ENCODE measurements at regions not wholly inside any gene's neighbourhood (a gene's known extent, or its start where the extent isn't known, plus 50 kb on each side); places are given as distances from the start of the nearest gene placed in this dataset.
A peak's percentile ranks its signal among the peaks of the same experiment; 100 is the strongest.
"Not testable (repeated sequence)": the region's sequence is repeated elsewhere in the genome, so short reads cannot be mapped to it uniquely, and the experiment has no call there.

DNA sequence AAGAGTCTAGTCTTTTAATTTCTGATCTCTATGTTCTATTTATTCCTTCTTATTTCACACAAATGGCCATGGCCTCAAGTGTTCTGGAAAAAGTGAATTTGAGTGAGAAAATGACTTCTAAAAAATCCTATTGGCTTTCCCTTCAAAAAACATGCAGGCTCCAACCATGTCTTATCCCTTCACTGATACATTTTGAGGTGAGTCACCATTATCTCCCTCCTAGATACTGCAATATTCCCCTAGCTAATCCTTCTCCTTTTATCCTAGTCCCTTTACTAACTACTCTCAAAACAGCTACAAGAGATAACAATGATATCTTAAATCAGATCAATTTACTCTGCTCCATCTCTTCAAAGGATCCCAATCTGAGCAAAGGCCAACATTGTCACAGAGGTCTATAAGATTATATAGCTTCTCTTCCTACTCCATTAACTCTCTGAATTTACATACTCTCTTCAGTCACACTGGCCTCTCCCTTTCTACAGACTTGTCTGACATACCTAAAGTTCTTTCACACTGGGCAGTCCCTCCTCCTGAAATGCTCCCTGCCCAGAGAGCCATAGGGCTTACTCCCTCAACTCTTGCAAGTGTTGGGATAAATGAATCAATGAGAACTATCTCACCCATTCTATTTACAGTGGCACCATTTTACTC, 129.2 kb downstream of the TENT5A start:
- no peak for DNase-seq

- DNase-seq: no peak
Measured at GRCh38 chr6:81621816-81622395, 130.6 kb downstream of the TENT5A start.

GRCh38 chr6:81614292-81614691, 138.2 kb downstream of the TENT5A start:
- peak; percentile 39 for DNase-seq

DNA sequence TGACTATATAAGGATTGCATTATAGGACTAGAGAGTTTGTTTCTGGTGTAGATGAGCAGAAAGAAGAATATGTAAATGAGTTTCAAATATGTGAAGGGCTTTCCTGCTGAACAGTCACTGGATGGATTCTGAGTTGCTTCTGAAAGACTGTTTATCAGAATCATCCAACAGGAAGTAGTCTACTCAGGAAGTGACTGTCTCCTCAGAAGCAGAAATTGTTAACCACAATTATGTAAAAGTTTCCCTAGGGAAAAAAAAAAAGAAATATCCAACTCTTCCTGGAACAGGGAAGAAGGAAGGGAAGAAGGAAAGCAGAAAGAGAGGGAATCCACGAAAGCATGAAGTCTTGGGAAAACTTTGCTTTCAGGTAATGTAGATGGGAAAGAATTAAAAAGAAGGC, 138.9 kb downstream of the TENT5A start:
- DNase-seq: peak; percentile 24

- DNase-seq: no peak
Measured at GRCh38 chr6:81612136-81612535, 140.3 kb downstream of the TENT5A start.

- no peak for DNase-seq
Measured at GRCh38 chr6:81609736-81610135, 142.7 kb downstream of the TENT5A start.

GRCh38 chr6:81608776-81609175, 143.7 kb downstream of the TENT5A start:
- no peak for DNase-seq

DNA sequence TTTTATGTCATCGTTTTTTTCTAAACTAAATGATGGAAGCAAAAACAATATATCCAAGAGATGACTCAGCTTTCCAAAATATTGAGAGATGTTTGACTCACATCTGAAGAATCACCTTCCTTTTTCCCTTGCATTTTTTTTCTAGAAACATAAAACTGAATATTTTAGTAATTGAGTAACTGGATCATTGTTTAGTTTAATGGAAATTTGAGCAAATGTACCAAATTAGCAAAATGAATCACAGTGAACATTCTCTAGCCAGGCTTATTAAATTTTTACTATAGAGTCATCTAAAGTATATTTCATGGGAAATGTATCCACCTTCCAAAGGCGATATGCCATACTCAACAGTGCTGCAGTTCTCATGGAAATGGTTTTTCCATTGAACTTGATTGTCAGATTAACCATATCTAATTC, 145.5 kb downstream of the TENT5A start:
- DNase-seq: no peak

GRCh38 chr6:81605526-81605925, 147.0 kb downstream of the TENT5A start:
- DNase-seq: no peak

DNA sequence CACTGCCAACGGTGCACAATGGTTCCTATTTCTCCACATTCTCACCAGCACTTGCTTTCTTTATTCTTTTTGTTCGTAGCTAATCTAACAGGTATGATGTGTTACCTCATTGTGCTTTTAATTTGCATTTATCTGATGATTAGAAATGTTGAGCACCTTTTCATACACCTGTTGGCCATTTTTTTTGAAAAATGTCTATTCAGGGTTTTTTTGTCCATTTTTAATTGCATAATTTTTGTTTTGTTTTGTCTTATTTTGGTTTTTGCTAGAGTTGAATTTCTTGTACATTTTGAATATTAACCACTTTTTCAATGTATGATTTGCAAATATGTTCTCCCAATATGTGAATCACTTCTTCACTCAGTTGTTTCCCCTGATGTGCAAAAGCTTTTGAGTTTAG, 150.6 kb downstream of the TENT5A start:
- no peak for DNase-seq

DNA sequence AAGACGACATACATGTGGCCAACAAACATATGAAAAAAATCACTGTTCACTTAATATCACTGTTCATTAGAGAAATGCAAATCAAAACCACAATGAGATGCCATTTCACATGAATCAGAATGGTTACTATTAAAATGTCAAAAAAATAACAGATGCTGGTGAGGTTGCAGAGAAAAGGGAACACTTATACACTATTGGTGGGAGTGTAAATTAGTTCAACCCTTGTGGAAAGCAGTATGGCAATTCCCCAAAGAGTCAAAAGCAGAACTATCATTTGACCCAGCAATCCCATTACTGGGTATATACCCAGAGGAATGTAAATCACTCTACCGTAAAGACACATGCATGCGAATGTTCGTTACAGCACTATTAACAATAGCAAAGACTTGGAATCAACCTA, 152.0 kb downstream of the TENT5A start:
- not testable (repeated sequence) for DNase-seq

- no peak for DNase-seq
Measured at GRCh38 chr6:81594501-81594900, 158.0 kb downstream of the TENT5A start.

GRCh38 chr6:81590314-81590691, 162.2 kb downstream of the TENT5A start:
- DNase-seq: no peak

DNA sequence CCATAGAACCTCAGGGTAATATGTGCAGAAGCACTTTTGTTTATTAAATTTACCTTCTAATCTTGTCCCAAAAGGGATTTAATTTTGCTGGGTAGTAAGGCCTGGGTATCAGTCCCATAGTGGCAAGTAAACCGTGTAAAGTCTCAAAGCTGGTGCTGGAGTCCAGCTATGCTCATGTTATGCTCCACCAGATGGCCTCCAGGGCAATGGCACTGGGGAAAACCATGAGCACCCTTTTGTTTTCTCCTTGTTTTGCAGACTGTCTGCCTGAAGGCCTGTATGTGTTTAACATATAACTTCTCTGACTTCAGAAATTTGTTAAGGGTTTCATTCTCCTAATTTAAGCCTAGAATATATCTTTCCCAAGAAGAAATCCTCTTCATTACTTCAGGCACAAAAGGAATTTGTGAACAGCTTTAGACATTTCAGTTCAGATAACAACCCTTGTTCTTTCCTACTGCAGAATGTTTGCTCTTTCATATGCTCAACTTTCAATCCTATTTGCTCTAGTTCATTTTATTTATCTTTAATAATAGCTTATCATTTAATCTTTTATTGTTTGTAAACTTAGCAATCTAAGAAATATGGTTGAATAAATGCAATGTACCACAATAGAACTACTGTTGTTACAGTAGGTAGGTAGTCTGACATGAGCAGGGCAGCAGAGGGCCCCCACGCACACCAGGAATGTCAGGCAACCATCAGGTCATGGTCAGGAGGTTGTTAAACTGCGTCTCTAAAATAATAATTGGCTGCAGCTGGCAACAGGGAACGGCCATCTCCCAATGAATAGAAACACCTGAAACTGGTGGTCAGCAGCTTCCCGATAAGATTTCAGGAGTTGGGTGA, 162.8 kb downstream of the TENT5A start:
- no peak for DNase-seq

DNA sequence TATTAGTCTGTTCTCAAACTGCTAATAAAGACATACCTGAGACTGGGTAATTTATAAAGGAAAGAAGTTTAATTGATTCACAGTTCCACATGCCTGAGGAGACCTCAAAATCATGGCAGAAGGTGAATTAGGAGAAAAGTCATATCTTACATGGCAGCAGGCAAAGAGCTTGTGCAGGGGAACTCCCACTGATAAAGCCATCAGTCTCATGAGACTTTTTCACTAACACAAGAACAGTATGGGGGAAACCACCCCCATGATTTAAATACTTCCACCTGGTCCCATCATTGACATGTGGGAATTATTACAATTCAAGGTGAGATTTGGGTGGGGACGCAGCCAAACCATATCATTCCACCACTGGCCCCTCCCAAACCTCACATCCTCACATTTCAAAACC, 166.8 kb downstream of the TENT5A start:
- not testable (repeated sequence) for DNase-seq

DNA sequence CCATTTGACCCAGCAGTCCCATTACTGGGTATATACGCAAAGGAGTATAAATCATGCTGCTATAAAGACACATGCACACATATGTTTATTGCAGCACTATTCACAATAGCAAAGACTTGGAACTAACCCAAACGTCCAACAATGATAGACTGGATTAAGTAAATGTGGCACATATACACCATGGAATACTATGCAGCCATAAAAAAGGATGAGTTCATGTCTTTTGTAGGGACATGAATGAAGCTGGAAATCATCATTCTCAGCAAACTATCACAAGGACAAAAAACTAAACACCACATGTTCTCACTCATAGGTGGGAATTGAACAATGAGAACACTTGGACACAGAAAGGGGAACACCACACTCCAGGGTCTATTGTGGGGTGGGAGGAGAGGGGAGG, 168.3 kb downstream of the TENT5A start:
- DNase-seq: not testable (repeated sequence)

DNA sequence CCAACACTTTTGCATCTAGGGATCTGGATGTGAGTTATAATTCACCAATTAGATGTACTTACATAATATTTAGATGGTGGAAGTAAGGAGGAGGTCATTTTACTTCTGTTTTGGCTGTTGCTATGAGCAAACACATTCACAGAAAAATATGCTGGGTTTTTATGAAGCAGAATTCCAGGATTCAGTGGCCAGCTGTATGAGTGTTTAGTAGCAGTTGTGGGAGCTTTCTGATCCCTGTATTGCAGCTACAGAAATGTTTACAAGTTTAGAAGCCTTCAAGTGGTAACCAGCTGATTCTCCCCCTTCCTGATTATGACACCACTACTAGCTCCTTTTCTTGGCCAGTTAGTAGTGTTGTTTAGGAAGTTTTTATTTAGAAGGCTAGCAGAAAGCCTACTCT, 177.0 kb downstream of the TENT5A start:
- no peak for DNase-seq

- no peak for DNase-seq
Measured at GRCh38 chr6:81572020-81572419, 180.5 kb downstream of the TENT5A start.

GRCh38 chr6:81570681-81571080, 181.8 kb downstream of the TENT5A start:
- DNase-seq: no peak

- DNase-seq: no peak
Measured at GRCh38 chr6:81568973-81569372, 183.5 kb downstream of the TENT5A start.

- DNase-seq: no peak
Measured at GRCh38 chr6:81565071-81565470, 187.4 kb downstream of the TENT5A start.

DNA sequence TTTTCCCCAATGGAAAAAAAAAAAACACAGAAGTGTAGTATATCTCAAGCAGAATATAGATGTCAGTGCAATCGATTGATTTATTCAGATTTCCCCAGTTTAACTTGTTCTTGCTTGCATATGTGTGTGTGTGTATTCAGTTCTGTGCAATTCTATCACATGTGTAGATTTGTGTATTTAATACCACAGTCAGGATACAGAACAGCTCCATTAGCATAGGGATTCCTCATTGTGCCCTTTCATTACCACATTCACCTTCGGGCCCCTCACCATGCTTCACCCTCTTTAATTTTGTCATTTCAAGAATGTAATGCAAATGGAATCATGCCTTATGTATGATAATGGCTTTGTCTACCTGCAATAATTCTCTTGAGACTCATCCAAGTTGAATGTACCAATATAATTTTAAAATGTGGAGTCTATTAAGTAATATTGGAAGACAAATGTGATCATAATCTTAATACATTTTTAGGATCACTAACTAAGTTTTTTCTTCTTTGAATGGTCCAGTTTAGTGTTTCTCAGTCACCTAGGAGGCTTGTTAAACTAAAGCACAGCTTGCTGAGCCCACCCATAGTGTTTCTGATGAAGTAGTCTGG, 187.9 kb downstream of the TENT5A start:
- no peak for DNase-seq

DNA sequence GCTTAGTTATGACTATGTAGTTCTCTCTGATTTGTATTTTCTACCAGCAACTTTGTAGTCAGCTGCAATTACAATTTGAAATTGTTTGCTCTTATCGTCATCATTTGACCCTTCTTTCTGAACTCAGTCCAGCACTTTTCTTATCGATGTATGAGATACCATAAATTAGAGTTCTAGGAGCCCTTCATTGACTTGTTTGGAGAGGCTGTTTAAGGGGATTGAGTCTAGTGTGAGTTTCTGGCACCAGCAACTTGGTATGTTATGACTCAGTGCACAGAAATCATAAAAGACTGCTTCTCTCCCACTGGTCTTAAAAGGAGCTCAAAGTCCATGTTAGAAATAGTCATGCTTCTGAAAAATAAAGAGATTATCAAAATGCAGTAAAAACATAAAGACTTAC, 190.3 kb downstream of the TENT5A start:
- DNase-seq: no peak

DNA sequence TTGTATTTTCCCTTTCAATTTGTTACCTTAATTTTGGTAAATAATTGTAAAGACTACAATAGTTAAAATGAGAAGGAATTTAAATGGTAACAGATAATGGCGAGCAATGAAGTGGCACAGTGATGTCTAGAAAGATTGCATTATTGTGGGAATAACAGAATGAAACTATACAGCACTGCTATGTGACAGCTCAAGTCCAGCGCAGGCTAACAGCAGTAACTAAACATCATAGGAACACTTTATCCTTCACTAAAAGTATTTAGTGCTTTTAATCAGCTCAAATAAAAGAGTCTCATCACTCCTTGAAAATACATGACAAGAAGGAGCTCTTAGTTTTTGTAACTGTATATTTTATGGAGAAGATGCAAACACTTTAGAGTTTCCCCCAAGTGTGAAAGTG, 190.8 kb downstream of the TENT5A start:
- DNase-seq: no peak
